IPS-11a (cell line): ENCODE measurements at regions not wholly inside any gene's neighbourhood (a gene's known extent, or its start where the extent isn't known, plus 50 kb on each side); places are given as distances from the start of the nearest gene placed in this dataset.

ENCODE experiments used
- H3K4me3 ChIP-seq: one replicate; pipeline ENCODE4 v1.5.1; 2013; ENCODE audit warnings: low read depth, low read length, control low read depth

DNA sequence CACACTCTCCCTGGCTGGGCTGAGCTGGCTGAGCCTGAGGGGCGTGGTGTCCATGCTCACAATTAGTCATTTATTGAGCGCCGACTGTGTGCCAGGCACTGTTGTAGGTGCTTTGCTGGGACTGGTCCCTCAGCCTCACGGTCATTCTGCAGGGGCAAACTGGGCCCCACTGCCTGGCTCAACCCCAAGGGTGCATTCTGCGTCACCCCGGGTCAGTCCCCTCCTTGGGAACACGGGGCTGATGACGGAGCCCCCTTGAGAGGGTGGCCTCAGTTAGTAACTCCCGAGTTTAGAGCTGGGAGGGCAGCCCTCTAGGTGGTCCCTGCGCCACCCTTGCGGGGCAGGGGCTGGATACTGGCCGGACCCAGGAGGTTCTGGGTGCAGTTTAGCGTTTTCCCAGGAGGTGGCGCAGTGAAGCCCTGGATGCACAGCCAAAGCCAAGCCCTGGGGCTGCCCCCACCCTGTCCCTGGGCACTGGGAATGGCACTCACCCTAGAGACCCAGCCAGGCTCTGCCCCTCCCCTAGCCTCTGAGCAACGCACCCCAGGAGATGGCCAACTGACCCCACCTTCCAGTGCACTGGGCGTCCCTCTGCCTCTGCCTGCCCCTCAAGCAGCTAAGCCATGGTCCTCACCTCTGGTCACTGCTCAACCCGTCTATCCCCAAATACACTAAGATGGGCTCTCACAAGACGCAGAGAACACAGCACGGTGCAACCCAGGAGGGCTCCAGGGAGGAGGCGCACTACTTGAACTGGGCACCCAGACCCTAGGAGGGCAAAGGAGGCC lies 243.2 kb upstream of the GSE1 start:
- no peak overlapping the region for H3K4me3 ChIP-seq

DNA sequence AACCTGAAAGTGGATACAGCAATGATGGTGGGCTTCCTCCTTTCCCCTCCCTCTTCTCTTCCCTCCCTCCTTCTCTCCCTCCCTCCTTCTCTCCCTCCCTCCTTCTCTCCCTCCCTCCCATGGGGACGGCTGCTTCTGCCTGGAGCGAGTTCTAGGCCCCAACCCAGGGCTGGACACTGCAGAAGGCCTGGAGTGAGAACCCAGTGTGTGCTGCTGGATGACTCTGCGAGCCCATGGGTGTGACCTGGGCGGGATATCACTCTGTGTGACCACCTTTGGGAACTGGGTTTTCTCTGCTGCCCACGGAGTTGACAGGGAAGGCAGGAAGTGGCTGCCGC lies 242.6 kb upstream of the GSE1 start:
- H3K4me3 ChIP-seq, result no peak overlapping the region

DNA sequence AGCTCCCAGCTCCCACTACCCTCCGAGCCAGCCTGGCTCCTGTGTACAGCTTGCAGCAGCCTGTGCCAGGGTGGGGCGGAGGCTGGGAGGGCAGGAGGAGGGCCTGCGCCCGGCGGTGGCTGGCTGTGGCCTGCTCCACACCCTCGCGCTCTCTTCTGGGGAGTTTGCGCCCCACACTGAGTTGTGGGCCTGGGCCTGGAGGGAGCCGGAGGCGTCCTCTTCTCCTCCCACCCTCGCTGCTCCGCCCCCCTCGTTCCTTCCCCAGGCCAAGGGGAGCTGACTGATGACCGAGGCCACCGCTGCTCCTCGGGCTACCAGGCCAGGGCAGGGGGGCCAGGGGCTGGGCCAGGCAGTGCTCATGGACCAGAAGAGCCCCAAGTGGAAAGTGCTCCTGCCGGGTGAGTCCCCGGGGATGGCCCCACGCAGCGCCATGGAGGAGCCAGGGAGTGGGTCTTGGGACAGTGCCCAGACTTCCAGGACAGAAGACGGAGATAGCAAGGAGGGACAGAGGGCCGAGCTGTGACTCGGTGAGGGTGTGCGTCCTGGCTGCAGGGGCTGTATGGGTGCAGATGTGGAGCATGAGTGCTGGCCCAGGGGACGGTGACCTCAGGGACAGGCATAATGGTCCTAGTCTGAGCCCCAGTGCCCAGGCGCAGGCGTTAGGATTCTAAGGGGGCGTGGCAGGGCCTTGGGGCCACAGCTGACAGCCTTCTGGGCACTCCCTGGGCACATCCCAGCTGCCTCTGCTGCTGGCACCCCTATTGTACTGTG lies 242.1 kb upstream of the GSE1 start:
- H3K4me3 ChIP-seq, result no peak overlapping the region

DNA sequence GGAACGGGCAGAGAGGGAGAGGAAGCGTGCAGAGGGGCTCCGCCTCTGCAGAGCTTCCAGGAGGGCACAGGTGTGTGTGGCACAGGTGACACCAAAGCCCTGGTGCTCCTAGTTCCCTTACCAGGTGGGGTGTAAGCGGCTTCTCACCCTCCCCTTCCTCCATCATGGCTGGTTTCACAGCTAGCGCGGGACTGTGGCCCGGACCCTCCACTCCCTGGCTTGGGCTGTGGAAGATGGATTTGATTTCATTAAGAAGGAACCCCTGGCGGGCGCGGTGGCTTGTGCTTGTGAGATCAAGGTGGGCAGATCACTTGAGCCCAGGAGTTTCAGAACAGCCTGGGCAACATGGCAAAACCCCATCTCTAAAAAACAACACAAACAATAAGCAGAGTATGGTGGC lies 241.2 kb upstream of the GSE1 start:
- H3K4me3 ChIP-seq, result no peak overlapping the region

DNA sequence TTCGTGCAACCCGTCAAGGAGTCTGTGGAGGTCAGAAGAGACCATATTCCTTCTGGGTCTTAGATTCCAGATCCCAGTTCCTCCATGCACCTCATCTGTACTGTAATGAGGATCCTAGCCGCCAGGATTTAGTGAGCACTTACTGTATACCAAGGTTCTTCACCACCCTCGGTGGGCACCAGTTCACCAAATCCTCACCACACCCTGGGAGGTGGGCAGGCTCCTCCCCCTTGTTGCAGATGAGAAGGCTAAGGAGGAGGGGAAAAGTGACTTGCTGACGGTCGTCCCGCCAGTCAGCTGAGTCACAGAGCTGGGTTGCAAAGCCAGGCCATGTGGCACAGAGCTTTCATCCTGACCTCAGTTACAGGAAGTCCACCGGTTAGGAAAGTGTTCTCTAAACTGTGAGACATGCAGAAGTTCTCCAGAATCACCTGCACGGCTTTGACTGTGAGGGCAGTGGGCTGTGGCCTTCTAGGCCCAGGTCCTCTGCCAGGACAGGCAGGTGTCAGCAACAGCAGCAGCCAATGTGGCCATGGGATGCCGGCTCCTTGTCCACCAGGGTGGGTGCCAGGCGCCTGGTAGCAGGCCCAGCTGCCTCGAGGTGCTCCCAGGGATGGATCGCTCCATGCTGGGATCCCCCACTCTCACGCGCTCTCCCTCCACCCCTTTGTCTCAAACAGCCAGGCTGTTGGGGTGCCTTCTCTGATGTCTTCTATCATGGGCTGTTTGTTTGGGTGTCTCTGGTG lies 240.3 kb upstream of the GSE1 start:
- no peak overlapping the region for H3K4me3 ChIP-seq

DNA sequence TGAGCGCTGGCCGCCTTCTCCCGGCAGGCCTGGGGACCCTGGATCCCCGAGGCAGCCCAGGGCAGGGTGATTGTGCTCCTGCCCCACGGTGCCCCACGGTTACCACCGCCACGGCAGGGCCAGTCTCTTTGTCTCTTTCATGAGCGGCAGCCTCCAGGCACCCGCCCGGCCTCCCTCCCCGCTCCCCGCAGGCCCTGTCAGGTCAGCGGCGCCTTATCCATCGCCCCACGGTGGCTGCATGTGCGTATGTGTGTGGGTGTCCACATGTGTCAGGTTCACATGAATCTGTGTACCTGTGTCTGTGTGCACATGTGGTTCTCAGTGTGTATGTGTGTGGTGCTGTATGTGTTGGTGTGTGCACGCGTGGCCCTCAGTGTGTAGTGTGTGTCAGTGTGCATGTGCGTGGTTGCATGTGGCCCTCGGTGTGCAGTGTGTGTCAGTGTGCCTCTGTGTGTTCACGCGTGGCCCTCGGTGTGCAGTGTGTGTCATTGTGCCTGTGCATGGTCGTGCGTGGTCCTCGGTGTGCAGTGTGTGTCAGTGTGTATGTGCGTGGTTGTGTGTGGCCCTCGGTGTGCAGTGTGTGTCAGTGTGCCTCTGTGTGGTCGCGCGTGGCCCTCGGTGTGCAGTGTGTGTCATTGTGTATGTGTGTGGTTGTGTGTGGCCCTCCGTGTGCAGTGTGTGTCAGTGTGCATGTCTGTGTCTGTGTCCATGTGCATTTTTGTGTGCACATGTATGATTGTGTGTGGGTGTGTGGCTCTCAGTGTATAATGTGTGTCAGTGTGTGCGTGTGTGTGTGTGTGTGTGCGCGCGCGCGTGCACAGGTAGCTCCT lies 239.2 kb upstream of the GSE1 start:
- H3K4me3 ChIP-seq, result no peak overlapping the region

DNA sequence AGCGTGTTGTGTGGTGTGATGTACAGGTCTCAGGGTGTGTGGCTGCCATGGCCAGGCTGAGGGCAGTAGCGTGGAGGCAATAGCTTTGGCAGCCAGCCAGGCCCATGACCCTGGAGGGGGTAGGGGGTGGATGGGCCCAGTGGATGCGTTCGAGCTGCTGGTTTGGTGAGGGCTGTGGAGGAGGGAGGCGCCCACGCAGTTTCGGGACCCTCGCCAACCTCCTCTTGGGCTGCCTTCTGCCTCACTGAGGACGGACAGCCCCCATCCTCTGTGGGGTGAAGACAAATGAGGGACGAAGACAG lies 238.6 kb upstream of the GSE1 start:
- no peak overlapping the region for H3K4me3 ChIP-seq

DNA sequence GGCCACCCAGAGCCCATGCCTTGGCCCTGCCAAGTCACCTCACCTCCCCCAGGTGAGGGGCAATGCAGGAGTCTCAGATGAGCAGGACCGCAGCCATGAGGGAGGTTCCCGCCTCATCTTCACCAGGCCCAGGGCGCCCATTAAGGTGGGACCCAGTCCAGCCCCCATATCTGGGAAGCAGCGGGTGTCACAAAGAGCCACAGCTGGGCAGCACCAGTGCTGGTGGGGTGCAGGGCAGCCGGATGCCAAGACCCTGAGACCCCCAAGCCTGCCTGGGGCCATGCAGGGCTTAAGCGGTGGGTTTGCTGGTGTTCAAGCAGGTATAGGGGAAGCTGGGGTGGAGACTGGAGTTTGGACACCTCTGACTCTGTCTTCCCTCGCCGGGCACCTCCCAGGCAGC lies 237.8 kb upstream of the GSE1 start:
- no peak overlapping the region for H3K4me3 ChIP-seq

DNA sequence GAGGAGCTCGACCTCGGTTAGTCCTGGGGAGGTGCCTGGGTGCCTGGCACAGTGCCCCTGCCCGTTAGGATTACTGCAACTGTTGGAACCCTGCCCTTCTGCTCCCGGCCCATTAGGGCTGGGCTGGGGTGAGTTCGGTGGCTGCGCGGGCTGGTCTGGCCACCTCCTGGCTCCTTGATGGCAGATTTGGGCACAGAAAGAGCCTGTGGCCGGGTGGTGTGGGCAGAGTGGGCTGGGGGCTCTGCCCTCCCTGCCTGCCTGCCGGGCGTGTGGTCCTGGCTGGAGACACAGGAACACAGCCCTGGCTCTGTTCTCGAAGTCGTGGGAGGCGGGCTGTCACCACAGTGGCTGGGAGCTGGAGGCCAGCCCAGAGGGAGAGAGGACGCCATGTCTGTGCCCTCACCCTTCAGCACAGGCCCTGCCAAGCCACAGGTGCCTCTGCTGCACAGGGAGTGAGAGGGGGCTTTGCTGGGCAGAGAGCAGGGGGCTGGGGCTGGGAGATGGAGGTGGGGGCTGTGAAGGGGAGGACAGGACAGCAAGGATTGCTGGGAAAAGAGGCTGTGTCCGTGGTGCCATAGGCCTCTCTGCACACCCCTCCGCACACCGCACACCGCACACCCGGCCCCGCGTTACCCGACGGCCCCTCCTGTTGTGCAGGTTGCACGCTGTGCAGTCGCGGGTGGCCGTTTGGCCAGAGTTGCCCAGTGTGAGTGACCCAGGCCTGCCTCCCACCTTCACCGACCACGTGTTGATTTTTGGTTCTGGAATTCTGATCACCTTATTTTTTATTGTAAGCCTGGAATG lies 236.6 kb upstream of the GSE1 start:
- no peak overlapping the region for H3K4me3 ChIP-seq

DNA sequence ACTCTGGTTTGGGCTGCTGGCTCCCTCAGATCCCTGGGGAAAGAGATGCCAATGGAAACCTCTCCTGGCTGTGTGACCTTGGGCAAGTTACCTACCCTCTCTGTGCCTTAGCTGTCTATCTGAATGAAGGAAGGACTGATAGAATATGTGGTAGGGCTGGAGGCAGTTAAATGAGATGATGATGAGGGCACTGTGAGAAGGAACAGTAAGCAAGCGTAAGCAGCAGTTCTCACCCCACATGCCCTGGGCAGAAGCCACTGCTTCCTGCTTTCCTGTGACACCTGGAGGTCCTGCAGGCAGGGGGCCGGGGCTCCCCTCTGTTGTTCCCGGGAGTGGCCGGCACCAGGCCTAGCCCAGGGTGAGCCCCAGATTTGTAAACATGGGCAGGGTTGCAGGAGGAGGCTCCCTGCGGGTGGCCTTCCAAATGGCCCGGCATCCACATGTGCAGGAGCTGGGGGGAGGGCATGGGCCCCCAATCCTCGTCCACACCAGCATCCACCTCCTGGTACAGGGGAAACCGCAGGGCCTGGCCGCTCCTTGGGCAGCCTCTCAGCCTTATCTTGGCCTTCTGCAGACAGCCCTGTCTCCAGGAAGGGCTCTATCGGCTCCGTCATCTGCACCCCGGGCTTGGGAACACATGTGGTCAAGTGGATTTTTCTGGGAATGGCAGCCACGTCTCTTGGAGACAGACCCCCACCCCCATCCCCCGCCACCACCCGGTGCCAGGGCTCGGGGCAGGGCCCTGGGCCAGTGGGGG lies 235.6 kb upstream of the GSE1 start:
- no peak overlapping the region for H3K4me3 ChIP-seq

DNA sequence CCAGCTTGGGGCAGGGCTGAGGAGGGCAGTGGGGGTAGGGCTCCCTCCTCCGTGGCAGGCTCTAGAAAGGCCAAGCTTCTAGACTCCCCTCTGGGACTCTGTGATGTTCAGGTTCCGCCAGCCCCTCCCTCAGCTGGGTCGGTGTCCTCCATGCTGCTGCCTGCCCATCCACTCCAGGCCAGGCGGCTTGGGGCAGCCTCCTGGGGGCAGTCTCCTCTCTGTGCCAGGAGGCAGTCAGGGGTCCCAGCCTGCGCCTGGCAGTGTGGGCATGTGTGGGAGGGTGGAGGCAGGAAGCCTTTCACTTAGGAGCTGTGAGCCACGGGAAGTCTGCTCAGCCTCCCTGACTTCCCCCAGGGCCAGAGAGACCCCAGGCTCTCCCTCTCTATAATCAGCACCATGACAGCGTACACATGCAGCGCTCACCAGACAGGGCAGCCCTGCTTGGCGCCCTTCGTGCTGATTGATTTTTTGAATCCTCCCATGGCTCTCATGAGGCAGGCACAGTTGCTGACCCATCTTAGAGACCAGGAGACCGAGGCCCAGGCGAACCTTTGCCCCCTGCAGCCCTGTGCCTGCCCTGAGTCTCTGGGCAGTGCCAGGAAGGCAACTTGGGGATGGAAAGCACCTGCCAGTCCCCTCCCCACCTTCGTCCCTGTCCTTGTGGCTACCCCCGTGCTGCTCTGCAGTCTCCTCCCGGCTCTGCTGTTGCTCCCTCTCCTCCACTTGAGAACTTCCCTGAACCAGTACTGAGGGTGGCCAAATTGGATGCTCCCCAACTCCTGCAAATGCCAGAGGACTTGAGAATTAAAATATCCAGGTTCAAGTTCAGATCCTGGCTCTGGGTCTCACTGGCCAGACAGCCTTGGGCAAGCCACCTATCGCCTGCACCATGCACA lies 234.7 kb upstream of the GSE1 start:
- no peak overlapping the region for H3K4me3 ChIP-seq

DNA sequence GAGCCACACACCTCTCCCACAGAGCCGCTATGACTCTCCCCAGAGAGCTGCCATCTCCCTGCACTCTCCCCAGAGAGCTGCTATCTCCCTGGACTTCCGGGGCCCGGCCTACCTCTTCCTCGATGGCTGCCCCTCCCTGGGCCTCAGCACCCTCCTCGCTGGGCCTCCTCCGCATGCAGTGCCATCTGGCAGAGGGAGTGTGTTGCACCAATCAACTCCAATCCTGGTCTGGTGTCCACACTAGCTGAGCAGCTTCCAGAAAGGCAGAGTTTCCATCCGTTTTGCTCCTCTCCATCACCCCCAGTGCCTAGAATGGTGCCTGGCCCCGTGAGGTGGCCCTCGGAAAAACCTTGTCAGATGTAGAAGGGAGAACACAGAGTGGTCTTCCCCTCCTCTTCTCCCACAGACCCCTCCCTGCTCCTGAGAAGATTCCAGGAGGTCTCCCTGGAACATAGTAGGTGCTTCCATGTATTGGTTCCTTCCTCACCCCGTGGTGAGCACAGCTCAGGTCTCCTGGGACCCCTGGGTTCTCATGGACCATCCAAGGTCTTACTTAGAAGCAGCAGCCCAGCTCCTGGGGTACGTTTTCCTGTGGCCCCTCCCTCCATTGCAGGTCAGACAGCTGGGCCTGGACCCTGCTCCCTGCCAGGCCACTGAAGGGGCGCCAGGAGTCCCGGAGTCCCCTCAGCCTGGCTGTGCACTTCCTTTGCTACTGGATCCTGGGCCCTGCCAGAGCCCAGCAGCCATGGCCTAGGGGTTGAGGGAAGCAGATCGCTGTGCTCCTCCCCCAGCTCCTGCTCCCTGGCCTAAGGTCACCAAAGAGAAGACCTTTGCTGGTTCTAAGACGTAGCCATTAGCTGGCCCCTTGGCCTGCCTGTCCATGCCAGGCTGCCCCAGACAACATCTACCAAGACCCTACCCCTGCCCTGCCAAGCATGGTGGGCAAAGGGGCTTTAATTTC lies 233.8 kb upstream of the GSE1 start:
- H3K4me3 ChIP-seq, result no peak overlapping the region

DNA sequence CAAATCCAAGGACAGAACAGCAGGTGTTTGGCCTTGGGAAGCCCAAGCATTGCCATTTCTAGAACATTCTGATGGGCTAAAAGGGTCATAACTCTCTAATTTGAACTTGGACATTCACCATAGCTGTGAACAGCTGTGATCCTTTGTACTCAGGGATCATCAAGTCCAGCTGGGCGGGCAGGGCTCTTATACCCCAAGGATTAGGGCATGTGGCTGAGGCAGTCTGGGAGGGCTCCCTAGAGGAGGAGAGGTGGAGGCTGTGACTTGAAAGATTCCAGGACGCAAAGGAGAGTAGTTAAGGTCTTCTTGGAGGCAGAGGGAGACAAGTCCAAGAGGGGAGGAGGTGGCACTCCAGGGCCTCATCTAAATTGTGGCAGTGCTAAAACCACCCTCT lies 233.1 kb upstream of the GSE1 start:
- no peak overlapping the region for H3K4me3 ChIP-seq

DNA sequence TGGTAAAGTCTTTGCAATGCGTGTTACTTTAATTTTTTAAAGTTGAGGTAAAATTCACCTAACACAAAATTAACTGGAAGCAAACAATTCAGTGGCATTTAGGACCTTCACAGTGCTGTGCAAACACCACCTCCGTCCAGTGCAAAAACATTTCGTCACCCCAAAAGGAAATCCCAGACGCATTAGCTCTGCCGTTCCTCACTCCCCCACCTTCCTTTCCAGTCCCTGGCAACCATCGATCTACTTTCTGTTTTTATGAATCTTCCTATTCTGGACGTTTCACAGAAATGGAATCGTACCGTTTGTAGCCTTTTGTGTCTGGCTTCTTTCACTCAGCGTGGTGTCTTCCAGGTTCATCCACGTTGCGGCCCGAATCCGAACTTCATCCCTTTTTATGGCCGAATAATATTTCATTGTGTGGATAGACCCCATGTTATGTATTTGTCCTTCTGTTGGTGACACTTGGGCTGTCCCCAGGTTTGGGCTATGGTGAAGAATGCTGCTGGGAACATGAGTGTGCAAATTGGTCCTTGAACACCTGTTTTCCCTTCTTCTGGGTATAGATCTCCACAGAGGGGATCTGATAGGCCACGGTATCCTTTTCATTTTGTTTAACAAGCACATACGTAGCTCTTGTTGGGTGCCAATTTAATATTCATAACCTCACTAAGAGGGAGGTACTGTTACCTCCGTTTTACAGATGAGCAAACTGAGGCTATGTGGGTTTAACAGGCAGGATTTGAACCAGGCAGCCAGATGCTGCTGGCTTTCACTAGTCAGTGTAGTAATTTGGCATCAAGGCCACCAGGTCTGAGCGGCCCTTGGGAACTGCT lies 232.0 kb upstream of the GSE1 start:
- no peak overlapping the region for H3K4me3 ChIP-seq

DNA sequence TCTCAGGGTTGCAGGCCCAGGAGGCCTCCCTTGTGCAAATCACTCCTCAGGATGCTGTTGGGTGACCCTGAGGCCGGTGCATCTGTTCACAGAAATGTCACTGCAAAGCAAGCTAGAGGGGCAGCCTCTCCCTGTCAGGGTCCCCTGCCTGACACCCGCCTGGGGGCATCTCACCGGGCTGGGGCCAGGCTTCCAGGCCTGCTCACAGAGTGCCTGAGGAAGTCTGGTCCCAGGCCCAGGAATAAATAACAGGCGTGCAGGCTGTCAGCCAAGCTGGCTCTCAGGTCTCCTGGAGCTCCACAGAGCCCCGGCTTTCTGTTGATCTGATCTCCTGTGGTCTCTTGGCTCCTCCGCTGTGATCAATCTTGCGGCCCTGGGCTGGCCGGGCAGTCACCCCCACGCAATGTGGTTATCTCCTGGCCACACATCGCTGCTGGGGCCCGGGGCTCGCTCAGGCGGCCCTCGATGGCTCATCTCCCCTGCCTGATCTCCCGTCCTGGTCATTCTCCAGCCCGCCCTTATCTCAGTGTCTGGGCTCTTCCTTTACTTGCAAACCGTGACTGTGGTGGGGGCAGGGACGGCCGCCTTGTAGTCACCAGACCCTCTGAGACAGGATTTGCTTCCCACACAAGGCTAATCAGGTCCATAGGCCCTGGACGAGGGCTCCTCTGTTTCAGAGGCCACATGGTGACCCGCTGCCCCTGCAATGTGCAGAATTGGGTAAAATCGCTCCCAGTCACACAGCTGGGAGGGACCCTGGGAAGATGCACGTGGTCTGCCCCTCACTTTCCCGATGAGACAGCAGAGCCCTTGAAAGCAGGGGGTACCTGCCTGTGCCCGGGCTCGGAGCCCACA lies 231.2 kb upstream of the GSE1 start:
- H3K4me3 ChIP-seq, result no peak overlapping the region

DNA sequence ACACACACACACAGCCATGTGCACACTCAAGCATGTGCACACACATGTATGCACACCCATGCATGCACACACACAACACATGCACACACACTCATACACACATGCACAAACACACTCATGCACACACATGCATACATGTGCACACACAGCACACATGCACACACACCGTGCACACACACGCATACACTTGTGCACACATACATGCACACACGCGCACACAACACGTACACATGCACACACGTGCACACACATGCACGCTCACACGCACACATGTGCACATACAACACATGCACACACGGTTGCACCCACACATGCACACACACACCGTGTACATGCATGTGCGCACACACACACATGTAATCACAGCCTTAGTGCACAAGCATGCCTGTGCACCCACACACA lies 230.4 kb upstream of the GSE1 start:
- H3K4me3 ChIP-seq, result no peak overlapping the region
